ENCODE measurements at regions not wholly inside any gene's neighbourhood (a gene's known extent, or its start where the extent isn't known, plus 50 kb on each side); places are given as distances from the start of the nearest gene placed in this dataset.
"Not testable (repeated sequence)": the region's sequence is repeated elsewhere in the genome, so short reads cannot be mapped to it uniquely, and the experiment has no call there.

DNA sequence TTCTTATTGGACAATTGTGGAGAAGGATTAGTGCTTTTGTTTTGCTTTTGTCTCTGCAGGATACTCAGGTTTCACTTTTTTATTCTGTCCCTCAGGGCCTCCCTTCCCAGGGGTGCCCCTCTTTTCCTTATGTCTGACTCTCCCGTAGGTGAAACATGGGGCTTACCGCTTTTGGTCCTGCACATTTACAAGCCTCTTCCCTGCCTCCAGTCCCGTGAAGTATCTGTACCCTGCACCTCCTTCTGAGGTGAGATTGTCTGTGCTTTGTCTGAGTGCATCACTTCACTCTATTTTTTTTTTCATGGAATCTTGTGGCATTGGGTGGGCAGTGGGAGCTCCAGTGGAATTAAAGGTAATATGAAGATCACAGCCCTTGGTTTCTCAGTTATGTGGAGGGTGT, 758.1 kb upstream of the TPTE start:
- no peak overlapping the region for H3K4me2 ChIP-seq (ENCODE audit: low read depth, low read length, poor library complexity, severe bottlenecking)
- no peak overlapping the region for H2AFZ ChIP-seq (ENCODE audit: low read depth, low read length, severe bottlenecking)
- no peaks in the 10 kb centered on the region for H3K79me2 ChIP-seq (ENCODE audit: insufficient read depth, low read length)
- H3K9ac ChIP-seq (ENCODE audit: low read length), result no peak overlapping the region
- no peaks in the 10 kb centered on the region for H3F3A ChIP-seq (ENCODE audit: insufficient read depth)
- no peaks in the 10 kb centered on the region for H3K9me2 ChIP-seq (replicated peaks; ENCODE audit: insufficient read depth, low read length)
- H3K9me3 ChIP-seq (ENCODE audit: insufficient read depth, low read length), result peaks cover 30% of the 10 kb centered on the region; the same call in 1 of the 2 replicates
- H3K36me3 ChIP-seq (ENCODE audit: low read length), result no peaks in the 10 kb centered on the region
- no peak overlapping the region for H3K27ac ChIP-seq (ENCODE audit: low read depth, low read length)
- no peaks in the 10 kb centered on the region for H4K20me1 ChIP-seq (ENCODE audit: low read depth, low read length)
- H3K4me3 ChIP-seq (ENCODE audit: insufficient read depth, low read length, poor library complexity, severe bottlenecking), result no peak overlapping the region
- no peaks in the 10 kb centered on the region for H3K27me3 ChIP-seq (ENCODE audit: low read length)
- no peak for TF ChIP-seq EZH2phosphoT487 (conservative IDR thresholded peaks at IDR 0.05; ENCODE audit: low read length)
- TF ChIP-seq, protein P1, sequence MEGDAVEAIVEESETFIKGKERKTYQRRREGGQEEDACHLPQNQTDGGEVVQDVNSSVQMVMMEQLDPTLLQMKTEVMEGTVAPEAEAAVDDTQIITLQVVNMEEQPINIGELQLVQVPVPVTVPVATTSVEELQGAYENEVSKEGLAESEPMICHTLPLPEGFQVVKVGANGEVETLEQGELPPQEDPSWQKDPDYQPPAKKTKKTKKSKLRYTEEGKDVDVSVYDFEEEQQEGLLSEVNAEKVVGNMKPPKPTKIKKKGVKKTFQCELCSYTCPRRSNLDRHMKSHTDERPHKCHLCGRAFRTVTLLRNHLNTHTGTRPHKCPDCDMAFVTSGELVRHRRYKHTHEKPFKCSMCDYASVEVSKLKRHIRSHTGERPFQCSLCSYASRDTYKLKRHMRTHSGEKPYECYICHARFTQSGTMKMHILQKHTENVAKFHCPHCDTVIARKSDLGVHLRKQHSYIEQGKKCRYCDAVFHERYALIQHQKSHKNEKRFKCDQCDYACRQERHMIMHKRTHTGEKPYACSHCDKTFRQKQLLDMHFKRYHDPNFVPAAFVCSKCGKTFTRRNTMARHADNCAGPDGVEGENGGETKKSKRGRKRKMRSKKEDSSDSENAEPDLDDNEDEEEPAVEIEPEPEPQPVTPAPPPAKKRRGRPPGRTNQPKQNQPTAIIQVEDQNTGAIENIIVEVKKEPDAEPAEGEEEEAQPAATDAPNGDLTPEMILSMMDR (IDR thresholded peaks at IDR 0.05; ENCODE audit: insufficient read depth, low read length, poor library complexity, severe bottlenecking), result no peak

- Histone ChIP-seq H3K9ac (ENCODE audit: low read length) (no peak overlapping the region), H2AFZ (ENCODE audit: low read depth, low read length, severe bottlenecking) (no peak overlapping the region), H3K36me3 (ENCODE audit: low read length) (no peaks in the 10 kb centered on the region), H3K9me3 (ENCODE audit: insufficient read depth, low read length) (peaks cover 33% of the 10 kb centered on the region; the same call in 1 of the 2 replicates), H3F3A (ENCODE audit: insufficient read depth) (no peaks in the 10 kb centered on the region), H3K4me2 (ENCODE audit: low read depth, low read length, poor library complexity, severe bottlenecking) (no peak overlapping the region), H4K20me1 (ENCODE audit: low read depth, low read length) (no peaks in the 10 kb centered on the region), H3K4me3 (ENCODE audit: insufficient read depth, low read length, poor library complexity, severe bottlenecking) (no peak overlapping the region), H3K27me3 (ENCODE audit: low read length) (no peaks in the 10 kb centered on the region), H3K9me2 (replicated peaks; ENCODE audit: insufficient read depth, low read length) (no peaks in the 10 kb centered on the region), H3K27ac (ENCODE audit: low read depth, low read length) (no peak overlapping the region), H3K79me2 (ENCODE audit: insufficient read depth, low read length) (no peaks in the 10 kb centered on the region)
- TF ChIP-seq, protein P1 (IDR thresholded peaks at IDR 0.05; ENCODE audit: insufficient read depth, low read length, poor library complexity, severe bottlenecking), result no peak
- no peak for TF ChIP-seq EZH2phosphoT487 (conservative IDR thresholded peaks at IDR 0.05; ENCODE audit: low read length)
Measured at GRCh38 chr21:9763807-9764206, 757.6 kb upstream of the TPTE start.

DNA sequence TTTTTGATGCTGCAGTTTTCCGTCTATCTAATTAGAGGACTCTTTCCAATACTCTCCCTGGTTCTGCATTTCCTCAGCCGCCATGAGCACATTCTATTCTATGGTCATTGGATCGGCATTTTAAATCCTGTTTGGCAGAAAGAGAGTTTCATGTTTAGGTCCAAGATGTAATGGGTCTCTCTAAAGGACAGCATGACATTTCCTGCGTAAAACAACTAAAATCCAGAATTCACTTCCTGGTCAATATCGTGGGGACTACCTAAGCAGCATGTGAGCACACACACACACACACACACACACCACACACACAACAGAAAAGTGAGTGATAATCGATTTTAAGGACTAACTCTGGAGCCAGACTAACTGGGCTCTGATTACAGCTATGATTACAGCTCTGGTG, 757.1 kb upstream of the TPTE start:
- H3K27me3 ChIP-seq (ENCODE audit: low read length); H3K9ac ChIP-seq (ENCODE audit: low read length); H2AFZ ChIP-seq (ENCODE audit: low read depth, low read length, severe bottlenecking); H3K9me2 ChIP-seq (replicated peaks; ENCODE audit: insufficient read depth, low read length); H3K36me3 ChIP-seq (ENCODE audit: low read length); H4K20me1 ChIP-seq (ENCODE audit: low read depth, low read length); H3K4me2 ChIP-seq (ENCODE audit: low read depth, low read length, poor library complexity, severe bottlenecking); H3F3A ChIP-seq (ENCODE audit: insufficient read depth); H3K4me3 ChIP-seq (ENCODE audit: insufficient read depth, low read length, poor library complexity, severe bottlenecking); H3K27ac ChIP-seq (ENCODE audit: low read depth, low read length); H3K79me2 ChIP-seq (ENCODE audit: insufficient read depth, low read length): not testable (repeated sequence)
- H3K9me3 ChIP-seq (ENCODE audit: insufficient read depth, low read length), result peaks cover 38% of the 10 kb centered on the region; the same call in 1 of the 2 replicates

DNA sequence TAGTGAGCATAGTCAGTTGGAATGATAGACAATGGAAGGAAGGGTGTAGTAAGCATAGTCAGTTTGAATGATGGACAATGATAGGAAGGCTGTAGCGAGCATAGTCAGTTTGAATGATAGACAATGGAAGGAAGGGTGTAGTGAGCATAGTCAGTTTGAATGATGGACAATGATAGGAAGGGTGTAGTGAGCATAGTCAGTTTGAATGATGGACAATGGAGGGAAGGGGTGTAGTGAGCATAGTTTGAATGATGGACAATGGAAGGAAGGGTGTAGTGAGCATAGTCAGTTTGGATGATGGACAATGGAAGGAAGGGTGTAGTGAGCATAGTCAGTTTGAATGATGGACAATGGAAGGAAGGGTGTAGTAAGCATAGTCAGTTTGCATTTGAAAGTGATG, 755.8 kb upstream of the TPTE start:
- not testable (repeated sequence) for H3F3A ChIP-seq (ENCODE audit: insufficient read depth); H3K36me3 ChIP-seq (ENCODE audit: low read length)

GRCh38 chr21:9766890-9767591, 754.3 kb upstream of the TPTE start:
- not testable (repeated sequence) for H3K36me3 ChIP-seq (ENCODE audit: low read length); H3K4me3 ChIP-seq (ENCODE audit: insufficient read depth, low read length, poor library complexity, severe bottlenecking); H3K27ac ChIP-seq (ENCODE audit: low read depth, low read length); H3K4me2 ChIP-seq (ENCODE audit: low read depth, low read length, poor library complexity, severe bottlenecking); H3K9ac ChIP-seq (ENCODE audit: low read length); H3K9me2 ChIP-seq (replicated peaks; ENCODE audit: insufficient read depth, low read length); H4K20me1 ChIP-seq (ENCODE audit: low read depth, low read length); H3K27me3 ChIP-seq (ENCODE audit: low read length); H3K79me2 ChIP-seq (ENCODE audit: insufficient read depth, low read length); H3F3A ChIP-seq (ENCODE audit: insufficient read depth); H2AFZ ChIP-seq (ENCODE audit: low read depth, low read length, severe bottlenecking)
- peaks cover 31% of the 10 kb centered on the region; the same call in 1 of the 2 replicates for H3K9me3 ChIP-seq (ENCODE audit: insufficient read depth, low read length)

More for the DNA sequence above, 755.8 kb upstream of the TPTE start:
- not testable (repeated sequence) for H3K4me3 ChIP-seq (ENCODE audit: insufficient read depth, low read length, poor library complexity, severe bottlenecking); H3K27ac ChIP-seq (ENCODE audit: low read depth, low read length); H2AFZ ChIP-seq (ENCODE audit: low read depth, low read length, severe bottlenecking); H3K9ac ChIP-seq (ENCODE audit: low read length); H3K4me2 ChIP-seq (ENCODE audit: low read depth, low read length, poor library complexity, severe bottlenecking); H4K20me1 ChIP-seq (ENCODE audit: low read depth, low read length); H3K27me3 ChIP-seq (ENCODE audit: low read length); H3K79me2 ChIP-seq (ENCODE audit: insufficient read depth, low read length); H3K9me2 ChIP-seq (replicated peaks; ENCODE audit: insufficient read depth, low read length)
- H3K9me3 ChIP-seq (ENCODE audit: insufficient read depth, low read length), result peaks cover 38% of the 10 kb centered on the region; the same call in 1 of the 2 replicates
